GM21717 (cell line): ENCODE measurements at regions not wholly inside any gene's neighbourhood (a gene's known extent, or its start where the extent isn't known, plus 50 kb on each side); places are given as distances from the start of the nearest gene placed in this dataset.
"Not testable (repeated sequence)": the region's sequence is repeated elsewhere in the genome, so short reads cannot be mapped to it uniquely, and the experiment has no call there.

ENCODE experiments used
- ATAC-seq: cut with Tn5 transposase; IDR thresholded peaks from one replicate; pipeline ENCODE4 v1.9.1; 2021; ENCODE audit warnings: mild to moderate bottlenecking, moderate library complexity; ENCODE audit not compliant: unreplicated experiment

DNA sequence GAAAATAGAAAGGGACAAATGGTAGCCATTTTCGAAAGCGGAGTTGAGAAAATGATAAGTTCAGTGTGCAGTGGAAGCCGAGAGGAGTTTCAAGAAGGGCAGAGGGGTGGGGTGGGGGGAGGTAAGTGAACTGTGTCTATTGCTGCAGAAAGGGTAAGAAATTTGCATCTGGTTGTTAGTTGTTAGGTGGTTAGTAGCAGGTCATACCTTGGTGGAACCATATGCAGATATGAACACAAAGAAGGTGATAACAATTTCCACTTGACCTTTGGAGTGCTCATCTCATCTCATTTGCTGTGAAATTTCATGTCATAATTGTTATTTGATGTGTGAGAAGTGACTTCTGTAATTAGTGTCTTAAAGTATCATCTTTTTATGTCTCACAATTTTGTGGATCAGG, 288.2 kb downstream of the QKI start:
- ATAC-seq = peak; percentile 25

DNA sequence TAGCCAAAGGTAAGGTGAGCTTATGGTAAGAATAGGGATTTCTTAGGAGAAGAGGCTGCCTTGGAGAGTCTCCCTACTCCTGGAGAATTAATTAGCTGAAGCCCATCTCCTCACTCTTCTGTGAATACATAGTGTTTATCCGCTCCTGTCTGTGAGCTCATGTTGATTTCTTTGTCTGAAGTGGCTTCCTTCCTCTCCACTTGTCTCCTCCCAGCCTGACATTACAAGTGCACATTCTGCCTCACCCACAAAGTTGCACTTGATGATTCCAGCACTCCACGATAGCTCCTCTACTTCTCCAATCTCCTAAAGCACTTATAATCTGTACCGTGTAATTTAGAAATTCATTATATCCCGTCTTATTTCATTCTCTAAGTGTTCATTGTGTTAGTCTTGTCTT, 287.2 kb downstream of the QKI start:
- no peak for ATAC-seq

DNA sequence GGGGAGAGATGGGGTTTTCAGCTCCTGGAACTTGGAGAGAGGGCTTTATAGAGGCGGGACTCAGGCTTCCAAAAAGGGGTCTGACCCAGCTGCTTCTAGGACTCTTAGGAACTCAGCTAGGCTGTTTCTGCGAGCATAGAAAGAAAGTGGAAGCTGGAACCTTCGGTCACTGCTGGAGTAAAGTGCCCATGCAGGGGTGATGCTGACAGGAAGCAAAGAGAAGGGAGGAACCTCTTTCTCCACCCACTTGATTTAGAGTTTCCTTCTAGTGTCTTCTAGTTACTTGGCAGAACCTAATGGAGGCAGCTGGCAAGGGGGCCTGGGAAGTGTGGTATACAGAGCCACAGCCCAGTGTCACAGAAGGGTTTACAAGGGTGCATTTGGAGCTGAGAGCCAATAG, 283.6 kb downstream of the QKI start:
- no peak for ATAC-seq

DNA sequence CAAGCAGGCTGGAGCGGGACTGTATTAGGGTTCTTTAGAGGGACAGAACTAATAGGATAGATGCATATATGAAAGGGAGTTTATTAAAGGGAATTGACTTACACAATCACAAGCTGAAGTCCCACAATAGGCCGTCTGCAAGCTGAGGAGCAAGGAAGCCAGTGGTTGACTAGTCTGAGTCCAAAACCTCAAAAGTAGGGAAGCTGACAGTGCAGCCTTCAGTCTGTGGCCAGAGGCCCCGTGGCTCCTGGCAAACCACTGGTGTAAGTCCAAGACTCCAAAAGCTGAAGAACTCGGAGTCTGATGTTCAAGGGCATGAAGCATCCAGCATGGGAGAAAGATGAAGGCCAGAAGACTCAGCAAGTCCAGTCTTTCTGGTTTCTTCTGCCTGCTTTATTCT, 281.8 kb downstream of the QKI start:
- not testable (repeated sequence) for ATAC-seq

DNA sequence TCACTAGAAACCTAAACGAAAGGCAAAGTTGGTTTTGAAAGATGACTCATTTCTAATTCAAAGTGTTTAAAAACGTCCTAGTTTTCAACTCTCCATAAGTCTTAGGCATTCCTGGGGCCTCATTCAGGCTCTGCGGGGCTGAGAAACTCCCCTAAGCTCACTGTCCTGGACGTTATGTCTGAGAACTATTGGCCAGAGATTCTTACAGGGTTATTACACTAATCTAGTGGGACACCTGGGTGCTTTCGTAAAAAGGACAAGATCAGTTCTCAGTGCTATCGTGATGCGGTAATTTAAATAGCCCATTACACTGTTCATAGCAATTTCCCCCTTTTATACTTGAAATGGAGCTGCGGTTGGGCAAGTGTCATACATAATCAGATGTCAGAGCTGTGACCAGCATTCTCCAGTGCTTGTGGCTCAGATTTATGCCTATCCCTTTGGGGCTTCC, 280.9 kb downstream of the QKI start:
- no peak for ATAC-seq

DNA sequence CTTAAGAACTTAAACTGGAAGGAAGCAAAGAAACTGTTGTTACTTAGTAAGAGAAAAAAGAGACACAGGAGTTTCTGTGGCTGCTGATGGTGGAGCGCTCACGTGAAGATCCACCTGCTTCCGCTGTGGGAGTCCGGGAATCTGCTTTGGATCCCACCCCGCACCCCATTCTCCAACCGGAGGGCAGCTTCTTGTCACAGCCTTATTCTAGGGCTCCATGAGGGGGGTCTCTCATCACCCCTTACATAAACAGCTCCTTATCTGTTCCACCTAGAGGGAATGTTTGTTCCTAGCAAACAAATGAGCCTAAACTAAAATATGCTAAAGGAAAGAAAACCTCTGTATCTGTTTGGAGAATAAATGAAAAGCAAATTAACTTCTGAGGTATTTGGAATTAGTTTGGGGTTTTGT, 280.5 kb downstream of the QKI start:
- ATAC-seq = no peak

DNA sequence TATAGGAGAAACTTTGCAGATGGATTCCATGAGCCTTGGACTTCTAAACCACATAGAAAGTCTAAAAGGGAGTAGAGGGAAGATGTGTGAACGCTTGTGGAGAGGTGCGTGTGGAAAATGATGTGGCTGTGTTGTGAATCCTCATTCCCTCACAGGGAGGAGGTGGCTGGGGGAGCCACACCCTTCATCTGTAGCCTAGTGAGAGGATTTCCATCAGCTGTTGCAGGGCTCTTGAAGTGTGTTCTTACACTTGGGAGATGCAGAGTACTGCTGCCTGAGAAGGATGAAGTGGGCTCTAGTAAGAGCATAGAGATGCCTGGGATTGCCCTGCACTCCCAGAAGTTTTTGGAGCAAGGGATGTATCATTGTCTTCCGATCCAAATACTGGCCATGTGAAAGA, 279.6 kb downstream of the QKI start:
- ATAC-seq = no peak

DNA sequence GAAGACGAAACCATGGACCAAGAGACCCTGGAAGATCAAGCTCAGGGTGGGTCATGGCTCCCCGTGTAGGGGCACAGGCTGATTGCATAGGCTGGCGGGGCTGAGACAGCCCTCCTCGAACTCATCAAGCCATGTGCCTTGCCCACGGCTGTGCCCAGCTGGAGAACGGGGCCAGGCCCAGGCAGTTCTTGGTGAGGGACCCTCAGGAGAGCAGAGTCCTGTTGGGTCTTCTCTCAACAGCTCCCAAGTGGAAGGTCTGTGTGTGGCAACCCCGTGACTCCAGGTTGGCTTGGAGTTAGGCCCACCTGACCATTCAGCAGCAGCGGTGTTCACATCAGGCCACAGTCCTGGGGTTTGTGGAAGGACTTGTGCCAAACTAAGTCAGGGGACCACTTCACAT, 276.5 kb downstream of the QKI start:
- ATAC-seq = no peak

DNA sequence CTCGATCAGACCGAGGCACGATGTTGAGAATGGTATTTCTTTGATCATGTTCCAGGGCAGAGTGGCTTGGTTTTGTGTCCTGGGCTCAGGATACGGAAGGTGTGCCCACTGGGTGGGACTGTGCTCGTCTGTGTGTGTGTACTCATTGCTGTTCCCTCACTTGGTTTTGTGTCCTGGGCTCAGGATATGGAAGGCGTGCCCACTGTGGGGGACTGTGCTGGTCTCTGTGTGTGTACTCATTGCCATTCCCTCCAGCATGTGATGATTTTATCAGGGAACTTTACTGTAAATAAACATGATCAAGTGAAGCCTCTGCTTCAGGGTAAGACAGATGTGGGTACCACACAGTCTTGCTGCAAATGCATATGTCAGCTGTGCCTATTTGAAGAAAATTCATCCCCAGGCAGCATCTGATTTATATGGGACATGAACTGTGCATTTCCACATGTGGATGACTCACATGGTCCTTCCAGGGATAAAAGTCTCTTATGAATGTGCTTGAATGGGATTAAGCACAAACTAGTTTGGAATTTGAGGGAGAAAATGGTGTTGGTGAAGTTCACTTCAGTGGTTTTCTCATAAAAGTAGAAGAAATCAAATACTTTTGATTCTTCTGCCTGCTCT, 274.3 kb downstream of the QKI start:
- no peak for ATAC-seq

DNA sequence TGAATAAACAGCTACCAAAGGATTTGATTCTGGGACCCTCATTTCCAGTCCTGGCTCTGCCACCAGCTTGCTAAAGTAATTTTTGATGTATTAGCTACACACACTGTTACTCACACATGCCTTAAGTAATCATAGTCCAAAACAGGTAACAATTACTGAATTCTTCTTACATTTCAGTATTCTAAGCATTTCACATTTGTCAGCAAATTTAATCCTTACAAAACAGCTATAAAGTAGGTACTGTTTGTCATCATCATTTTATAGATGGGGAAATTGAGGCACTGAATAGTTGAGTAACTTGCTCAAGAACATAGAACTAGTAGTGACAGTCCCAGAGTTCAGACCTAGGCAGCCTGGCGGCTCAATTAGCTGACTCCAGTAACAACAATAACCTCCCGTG, 272.6 kb downstream of the QKI start:
- no peak for ATAC-seq

DNA sequence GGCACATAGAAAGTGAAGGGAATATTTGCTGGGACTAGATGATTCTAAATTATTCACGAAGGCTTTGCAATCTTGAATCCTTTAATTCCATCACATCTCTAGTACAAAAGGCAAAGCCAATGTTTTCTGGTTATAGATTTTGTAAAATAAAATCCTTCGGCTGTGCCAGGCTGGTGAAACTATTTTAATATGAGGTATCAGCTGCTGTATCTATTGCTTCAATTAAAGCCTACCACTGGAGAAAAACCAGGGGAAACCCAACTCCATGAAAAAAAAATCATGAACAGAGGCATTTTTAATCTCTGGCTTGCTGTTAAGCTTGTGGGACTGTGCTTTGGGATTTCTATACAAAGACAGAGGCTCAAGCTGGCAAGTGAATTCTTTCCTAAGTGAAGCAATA, 271.8 kb downstream of the QKI start:
- ATAC-seq = no peak

DNA sequence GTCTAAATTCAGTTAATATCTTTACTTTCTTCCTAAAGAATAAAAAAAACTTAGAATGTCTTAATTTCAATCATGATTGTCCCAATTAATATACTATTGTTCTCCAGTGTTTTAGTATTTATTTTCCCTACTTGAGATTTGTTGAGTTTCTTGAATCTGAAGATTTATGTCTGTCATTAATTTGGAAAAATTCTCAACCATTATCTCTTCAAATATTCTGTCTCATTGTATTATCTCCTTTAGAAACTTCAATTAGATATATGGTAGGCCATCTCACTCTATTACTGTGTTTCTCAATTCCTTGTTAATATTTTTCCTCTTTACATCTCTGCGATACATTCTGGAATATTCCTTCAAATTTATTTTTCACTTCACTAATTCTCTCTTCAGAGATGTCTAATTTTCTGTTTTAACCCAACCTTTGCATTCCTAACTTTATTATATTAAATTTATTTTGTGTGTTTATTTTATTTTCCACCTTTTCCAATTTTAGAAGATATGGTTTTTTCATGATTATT, 268.6 kb downstream of the QKI start:
- ATAC-seq = no peak

DNA sequence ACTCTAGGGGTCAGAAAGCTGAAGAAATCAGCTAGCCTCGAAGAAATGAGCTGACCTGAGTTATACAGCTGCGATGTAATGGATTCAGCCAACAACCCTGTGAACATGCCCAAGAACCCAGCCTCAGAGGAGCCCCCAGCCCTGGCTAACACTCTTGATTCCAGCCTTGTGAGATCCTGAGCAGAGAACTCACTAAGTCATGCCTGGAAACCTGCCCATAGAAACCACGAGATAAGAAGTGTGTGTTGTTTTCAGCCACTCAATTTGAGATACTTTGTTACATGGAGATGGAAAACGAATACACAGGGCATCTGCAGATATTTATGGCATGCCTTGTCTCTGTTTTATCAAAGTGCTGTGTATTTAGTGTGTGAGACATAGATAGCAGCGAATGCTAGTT, 265.2 kb downstream of the QKI start:
- no peak for ATAC-seq

DNA sequence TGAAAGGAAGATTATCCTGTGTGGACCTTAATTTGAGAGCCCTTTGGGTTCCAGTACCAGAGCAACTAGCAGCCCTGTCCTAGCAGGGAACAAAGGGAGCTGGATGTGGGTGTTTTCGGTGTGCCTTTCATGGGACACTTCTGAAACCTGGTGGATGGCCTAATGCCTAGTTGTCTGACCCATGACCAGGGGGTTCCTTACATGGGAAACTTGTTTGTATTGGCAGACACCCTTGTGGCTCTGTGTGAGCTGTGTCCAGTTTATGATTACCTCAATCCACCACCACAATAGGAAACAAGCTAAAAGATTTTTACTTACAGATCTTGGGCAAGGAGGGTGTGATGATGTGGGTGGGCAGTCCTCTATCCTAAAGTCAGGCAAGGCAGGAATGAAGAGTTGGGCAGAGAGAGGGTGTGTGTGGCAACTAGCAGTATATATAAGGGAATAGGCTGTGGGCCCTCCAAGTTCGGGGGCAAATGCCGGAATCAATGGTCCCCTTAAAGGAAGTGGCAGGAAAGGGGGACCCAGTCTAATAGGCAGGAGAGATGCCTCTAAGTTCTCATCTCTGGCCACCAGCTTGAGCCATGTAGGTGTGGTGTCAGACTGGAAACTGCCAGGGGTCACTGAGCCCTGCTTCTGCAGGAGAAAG, 264.6 kb downstream of the QKI start:
- no peak for ATAC-seq

DNA sequence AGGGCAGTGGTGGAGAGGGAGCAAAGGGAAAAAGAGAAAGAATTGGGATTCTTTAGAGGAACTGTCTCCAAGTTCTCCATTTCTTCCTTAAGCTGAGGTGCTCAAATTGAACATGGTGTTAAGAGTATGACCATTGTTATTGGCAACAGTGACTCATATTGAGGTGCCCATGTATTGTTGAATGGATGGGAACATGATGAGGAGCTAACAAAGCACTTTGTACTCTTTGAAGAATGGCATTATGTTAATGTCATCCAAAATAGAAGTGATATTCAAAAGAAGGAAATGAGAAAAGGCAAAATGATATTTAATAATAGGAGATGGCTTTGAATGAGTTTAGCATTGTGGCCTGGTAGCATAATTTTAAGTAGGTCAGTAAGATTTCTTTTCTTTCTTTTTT, 261.1 kb downstream of the QKI start:
- ATAC-seq = no peak

DNA sequence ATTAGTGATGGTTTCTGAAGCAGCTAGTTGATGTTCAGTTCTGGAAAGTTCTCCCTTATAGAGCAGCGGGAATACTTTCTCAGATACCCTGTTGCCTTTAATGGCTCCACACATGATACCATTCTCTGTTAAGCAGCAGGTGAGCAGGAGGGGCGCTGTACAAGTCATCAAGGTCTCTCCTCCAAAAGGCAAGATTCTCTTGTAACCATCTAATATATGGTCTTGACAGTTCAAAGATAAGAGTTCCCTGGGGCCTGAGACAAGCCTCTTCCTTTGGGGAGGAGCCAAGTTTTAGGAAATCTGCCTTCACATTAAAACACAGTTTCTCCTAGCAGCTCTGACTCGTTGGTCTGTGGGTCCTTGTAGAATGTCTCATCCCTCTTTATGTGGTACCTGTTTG, 258.2 kb downstream of the QKI start:
- ATAC-seq = no peak

DNA sequence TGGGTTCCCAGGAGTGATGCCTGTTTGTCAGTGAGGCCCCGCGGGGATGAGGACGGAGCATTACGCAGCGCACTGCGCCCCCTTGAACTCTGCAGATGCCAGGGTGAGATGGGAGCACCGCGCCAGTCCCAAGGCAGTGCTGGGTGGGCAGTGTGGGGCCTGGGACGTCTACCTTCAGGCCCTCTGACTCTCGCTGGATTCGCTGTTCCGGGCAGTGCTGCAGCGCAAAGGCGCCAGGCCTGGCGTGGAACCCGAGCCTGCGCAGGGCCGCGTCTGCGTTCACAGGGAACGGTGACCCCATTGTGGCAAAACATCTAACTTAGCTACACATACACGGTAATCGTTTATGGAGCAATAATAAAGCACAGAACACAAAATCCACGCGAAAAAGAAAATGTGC, 257.3 kb downstream of the QKI start:
- no peak for ATAC-seq

DNA sequence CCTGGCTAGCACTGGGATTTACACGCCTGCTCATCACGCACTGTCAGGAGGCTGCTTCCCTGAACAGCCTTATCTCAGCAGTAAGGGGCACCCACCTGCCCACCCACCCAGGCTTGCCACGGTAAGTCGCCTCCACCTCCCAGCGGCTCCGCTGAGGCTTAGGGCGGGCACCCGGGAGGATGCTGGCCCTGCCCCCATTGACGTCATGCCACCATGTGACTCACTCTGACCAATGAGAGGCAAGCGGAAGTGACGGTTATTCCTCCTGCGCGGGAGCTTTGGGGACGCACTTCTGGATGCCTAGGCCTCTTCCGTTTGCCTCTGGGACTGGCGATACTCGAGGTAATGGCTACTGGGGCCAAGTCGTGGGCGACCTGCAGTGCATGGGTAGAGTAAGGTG, 256.8 kb downstream of the QKI start:
- no peak for ATAC-seq

DNA sequence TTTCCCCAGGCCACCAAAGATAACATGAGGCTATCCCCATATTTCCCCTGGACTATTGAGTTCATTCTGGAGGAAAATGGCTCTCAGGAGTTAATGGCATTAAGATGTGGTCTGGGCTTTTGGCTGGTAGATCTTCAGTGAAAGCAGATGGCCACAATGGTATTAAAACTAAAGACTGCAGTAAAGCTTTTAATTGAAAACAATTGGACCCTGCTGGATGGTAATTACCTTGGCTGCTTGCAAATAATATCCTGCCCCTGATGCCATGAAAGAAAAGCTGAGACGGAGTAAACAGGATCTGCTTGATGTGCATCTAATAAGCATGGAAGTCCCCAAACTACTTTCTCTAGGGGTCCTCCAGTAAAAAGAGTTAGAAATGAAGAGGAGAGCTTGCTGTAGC, 255.8 kb downstream of the QKI start:
- ATAC-seq = no peak

DNA sequence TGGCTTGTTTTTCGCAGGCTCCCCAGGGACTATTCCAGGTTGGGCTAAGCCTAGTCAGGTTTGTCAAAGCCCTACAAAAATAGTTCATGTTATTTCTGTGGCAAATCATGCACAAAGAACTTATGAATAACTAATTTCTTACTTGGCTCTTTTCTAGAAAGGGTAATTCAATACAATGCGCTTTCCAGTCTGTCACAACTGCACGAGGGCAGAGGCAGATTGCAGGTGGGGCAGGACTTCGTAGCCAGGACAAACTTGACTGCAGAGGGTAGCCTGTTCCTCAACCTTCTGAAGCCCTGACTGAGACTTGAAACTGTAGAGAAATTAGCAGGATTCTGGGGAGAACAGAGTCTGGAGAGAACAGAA, 253.5 kb downstream of the QKI start:
- ATAC-seq = peak; percentile 47

DNA sequence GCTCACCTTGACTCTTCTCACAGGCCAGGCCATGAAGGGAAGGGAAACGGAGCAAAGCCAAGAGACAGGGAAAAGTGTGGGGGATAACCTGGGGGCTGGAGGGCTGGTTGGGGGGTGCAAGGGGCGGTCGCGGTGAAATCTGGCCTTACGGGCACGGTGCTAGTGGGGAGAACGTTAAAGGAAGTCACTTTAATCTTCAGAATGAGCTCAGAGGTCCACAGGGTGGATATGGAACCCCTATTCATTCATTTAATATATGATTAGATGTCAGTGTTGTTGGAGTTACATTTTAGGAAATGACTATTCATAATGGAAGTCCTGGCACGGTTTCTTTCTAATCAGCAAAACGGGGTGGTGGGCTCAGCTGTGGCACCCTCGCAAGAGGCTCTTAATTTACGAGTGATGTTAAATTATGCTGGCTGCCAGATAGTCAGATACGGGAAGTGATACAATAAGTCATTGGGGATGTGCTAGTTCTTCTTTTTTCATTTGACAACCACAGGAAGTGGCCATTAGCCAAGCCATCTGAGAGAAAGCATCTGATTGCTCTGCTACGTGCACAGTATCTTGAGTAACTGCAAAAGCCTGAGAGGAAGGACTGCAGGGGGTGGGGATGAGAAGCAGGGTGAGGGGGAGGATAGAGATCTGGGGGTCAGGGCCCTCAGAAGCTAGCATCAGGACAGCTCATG, 253.0 kb downstream of the QKI start:
- ATAC-seq = peak; percentile 98

DNA sequence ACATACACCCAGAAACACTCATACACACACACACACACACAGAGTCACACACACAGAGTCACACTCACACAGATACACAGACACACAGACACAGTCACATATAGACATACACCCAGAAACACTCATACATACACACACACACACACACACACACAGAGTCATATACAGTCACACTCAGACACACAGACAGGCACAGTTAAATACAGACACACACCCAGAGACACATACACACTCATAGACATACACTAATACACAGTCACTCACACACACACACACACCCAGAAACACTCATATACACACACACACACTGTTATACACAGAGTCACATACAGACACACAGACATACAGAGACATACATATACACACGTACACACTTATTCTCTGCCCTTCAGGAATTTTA, 250.9 kb downstream of the QKI start:
- ATAC-seq = no peak
